Lung (tissue), 11 donors: ENCODE measurements at regions not wholly inside any gene's neighbourhood (a gene's known extent, or its start where the extent isn't known, plus 50 kb on each side); places are given as distances from the start of the nearest gene placed in this dataset.
A peak's percentile ranks its signal among the peaks of the same experiment; 100 is the strongest.
"Not testable (repeated sequence)": the region's sequence is repeated elsewhere in the genome, so short reads cannot be mapped to it uniquely, and the experiment has no call there.

Experiments
- ATAC-seq: fragments of 200-7000 bp; cut with Tn5 transposase; one replicate; pipeline ENCODE4 v1.9.1; 2020; ENCODE audit warnings: moderate number of reproducible peaks; ENCODE audit not compliant: insufficient read depth, low FRiP score
- DNase-seq, 3 donors: peaks; one replicate each; pipeline ENCODE4 v3.0.0-alpha.2; 2013 to 2017
- H3K27ac ChIP-seq, 2 donors: one replicate each; pipeline ENCODE4 v1.5.1; 2013; ENCODE audit warnings: mild to moderate bottlenecking in 2 of 2, moderate library complexity in 2 of 2, control low read depth in 1 of 2, inconsistent platforms in 1 of 2, low read depth in 1 of 2, low read length in 1 of 2
- H3K27me3 ChIP-seq, 3 donors: one replicate each; pipeline ENCODE4 v1.5.1; 2013; ENCODE audit warnings: low read length in 2 of 3; ENCODE audit not compliant: control insufficient read depth in 3 of 3, insufficient read depth in 3 of 3
- H3K36me3 ChIP-seq, 4 donors: one replicate each; pipeline ENCODE4 v1.5.1; 2013; ENCODE audit warnings: low read length in 4 of 4, mild to moderate bottlenecking in 1 of 4, moderate library complexity in 1 of 4; ENCODE audit not compliant: control insufficient read depth in 4 of 4, insufficient read depth in 4 of 4
- H3K4me1 ChIP-seq, 5 donors: one replicate each; pipeline ENCODE4 v1.5.1; 2013; ENCODE audit warnings: low read length in 5 of 5, mild to moderate bottlenecking in 2 of 5, moderate library complexity in 1 of 5; ENCODE audit not compliant: control insufficient read depth in 5 of 5, insufficient read depth in 5 of 5
- H3K4me3 ChIP-seq: one replicate; pipeline ENCODE4 v1.5.1; 2013; ENCODE audit warnings: mild to moderate bottlenecking, control low read depth, moderate library complexity
- H3K9ac ChIP-seq, 2 donors: one replicate each; pipeline ENCODE4 v1.5.1; 2013; ENCODE audit warnings: low read length in 2 of 2, control low read depth in 1 of 2; ENCODE audit not compliant: insufficient read depth in 1 of 2
- H3K9me3 ChIP-seq, 4 donors: one replicate each; pipeline ENCODE4 v1.5.1; 2013; ENCODE audit warnings: low read length in 3 of 4, mild to moderate bottlenecking in 1 of 4, moderate library complexity in 1 of 4; ENCODE audit not compliant: control insufficient read depth in 4 of 4, insufficient read depth in 3 of 4
- WGBS, 2 donors: extraction: QIAGEN DNeasy Blood & Tissue Kit; methylation state at CpG; one replicate each; pipeline ENCODE4 v1.1.7; 2013; 5-methylcytosine and 5-hydroxymethylcytosine counted together
- TF ChIP-seq, protein P1 (sequence below): IDR thresholded peaks from 2 replicates; pipeline ENCODE4 v1.5.1; 2012; ENCODE audit warnings: mild to moderate bottlenecking; ENCODE audit errors: control extremely low read depth, extremely low read depth
- donor health status: control.
- donor health status: control.
- donor health status: Bipolar disorder and iron deficiency.
- donor health status: healthy.
- donor health status: DM: yes; HTN: yes; CAD: no.

DNA sequence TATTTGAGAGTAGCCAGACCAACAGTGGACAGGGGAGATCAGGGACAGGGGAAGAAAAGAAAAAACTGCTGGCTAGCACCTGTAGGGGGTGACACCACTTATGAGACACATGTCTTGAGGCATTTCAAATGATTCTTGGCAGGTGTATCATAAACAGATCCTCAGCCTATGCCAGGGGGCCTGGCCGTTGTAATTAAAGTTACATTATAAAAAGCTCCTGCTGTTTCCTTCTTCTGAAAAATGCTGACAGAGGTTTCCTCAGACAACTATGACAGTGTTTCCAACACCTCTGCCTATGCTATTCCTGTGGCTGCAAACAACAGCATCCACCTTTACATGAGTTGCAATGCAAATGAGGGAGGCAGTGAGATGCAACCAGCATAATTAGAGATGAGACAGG lies 281.0 kb upstream of the PTER start:
- H3K4me1 ChIP-seq: no peaks in the 10 kb centered on the region
- no peaks in the 10 kb centered on the region for H3K27me3 ChIP-seq
- WGBS, 2 donors: 24 to 31% methylated on average over 1 of the region's 1 CpG
- ATAC-seq: no peak
- H3K9ac ChIP-seq: no peak overlapping the region
- TF ChIP-seq, protein P1, sequence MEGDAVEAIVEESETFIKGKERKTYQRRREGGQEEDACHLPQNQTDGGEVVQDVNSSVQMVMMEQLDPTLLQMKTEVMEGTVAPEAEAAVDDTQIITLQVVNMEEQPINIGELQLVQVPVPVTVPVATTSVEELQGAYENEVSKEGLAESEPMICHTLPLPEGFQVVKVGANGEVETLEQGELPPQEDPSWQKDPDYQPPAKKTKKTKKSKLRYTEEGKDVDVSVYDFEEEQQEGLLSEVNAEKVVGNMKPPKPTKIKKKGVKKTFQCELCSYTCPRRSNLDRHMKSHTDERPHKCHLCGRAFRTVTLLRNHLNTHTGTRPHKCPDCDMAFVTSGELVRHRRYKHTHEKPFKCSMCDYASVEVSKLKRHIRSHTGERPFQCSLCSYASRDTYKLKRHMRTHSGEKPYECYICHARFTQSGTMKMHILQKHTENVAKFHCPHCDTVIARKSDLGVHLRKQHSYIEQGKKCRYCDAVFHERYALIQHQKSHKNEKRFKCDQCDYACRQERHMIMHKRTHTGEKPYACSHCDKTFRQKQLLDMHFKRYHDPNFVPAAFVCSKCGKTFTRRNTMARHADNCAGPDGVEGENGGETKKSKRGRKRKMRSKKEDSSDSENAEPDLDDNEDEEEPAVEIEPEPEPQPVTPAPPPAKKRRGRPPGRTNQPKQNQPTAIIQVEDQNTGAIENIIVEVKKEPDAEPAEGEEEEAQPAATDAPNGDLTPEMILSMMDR: no peak
- H3K27ac ChIP-seq: no peak overlapping the region
- no peak overlapping the region for H3K4me3 ChIP-seq
- H3K36me3 ChIP-seq: no peaks in the 10 kb centered on the region
- no peaks in the 10 kb centered on the region for H3K9me3 ChIP-seq
- DNase-seq: no peak

DNA sequence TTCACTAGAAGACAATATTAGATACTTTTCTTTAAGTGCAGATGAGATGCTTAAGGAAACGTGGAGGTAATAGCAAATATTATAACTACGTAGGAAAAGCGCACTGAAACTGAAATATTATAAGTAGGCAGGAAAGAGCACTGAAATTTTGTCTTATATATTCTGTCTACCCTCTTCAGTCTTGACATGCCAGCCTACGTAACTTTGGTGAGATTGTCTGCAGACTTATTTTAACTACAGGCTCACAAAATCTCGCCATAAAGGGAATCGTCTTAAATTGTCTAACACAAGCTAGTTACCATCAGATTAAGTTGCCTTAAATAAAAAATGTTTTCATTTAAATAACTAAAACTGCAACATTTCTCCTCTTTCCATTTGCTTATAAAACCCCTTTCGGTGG lies 280.1 kb upstream of the PTER start:
- Histone ChIP-seq H3K9me3 (no peaks in the 10 kb centered on the region), H3K9ac (no peak overlapping the region), H3K4me3 (no peak overlapping the region), H3K27ac (no peak overlapping the region), H3K4me1 (no peaks in the 10 kb centered on the region), H3K27me3 (no peaks in the 10 kb centered on the region), H3K36me3 (no peaks in the 10 kb centered on the region)
- no peak for ATAC-seq
- 85 to 92% methylated on average over 7 of the region's 7 CpGs for WGBS, 2 donors
- TF ChIP-seq, protein P1: no peak
- DNase-seq: no peak

DNA sequence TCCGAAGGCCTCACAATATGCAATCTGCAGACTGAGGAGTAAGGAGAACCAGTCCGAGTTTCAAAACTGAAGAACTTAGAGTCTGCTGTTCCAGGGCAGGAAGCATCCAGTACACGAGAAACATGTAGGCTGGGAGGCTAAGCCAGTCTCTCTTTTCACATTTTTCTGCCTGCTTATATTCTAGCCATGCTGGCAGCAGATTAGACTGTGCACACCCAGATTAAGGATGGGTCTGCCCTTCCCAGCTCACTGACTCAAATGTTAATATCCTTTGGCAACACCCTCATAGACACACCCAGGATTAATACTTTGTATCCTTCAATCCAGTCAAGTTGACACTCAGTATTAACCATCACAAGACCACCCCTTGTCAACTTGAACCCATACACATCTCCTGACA lies 271.7 kb upstream of the PTER start:
- not testable (repeated sequence) for H3K27me3 ChIP-seq, H3K4me3 ChIP-seq, ATAC-seq, H3K27ac ChIP-seq, H3K9ac ChIP-seq, H3K4me1 ChIP-seq, H3K36me3 ChIP-seq, DNase-seq, H3K9me3 ChIP-seq
- 80 to 85% methylated on average over 3 of the region's 3 CpGs for WGBS, 2 donors

DNA sequence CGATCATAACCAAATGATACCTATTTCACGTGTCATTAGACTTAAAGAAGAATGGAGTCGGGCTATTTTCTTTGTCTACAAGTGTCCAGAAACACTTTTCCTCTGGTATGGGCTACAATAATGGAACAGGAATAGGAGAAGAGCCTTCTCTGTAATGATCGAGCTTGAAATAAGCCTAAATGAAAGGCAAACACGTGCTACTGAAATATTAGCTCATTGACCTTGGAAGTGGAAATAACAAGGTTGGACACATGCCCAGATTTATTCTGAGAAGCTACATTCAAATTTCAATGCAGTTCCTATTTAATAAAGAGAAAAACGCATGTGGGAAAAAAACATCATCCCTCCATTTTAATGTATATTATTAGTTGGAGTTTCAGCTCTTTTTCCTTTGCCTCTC lies 254.7 kb upstream of the PTER start:
- ATAC-seq (no peak), DNase-seq (peak in 2 of 3 donors; percentile 1 to 26)
- no peak overlapping the region for H3K4me3 ChIP-seq
- H3K9ac ChIP-seq: no peak overlapping the region
- peaks cover 0 to 9% (median 2%) of the 10 kb centered on the region in 4 donors for H3K9me3 ChIP-seq
- no peak overlapping the region for H3K27ac ChIP-seq
- TF ChIP-seq, protein P1: no peak
- WGBS, 2 donors: 71% methylated on average over 6 of the region's 6 CpGs
- no peaks in the 10 kb centered on the region for H3K36me3 ChIP-seq
- H3K27me3 ChIP-seq: no peaks in the 10 kb centered on the region
- peaks cover 0 to 1% (median 0%) of the 10 kb centered on the region in 5 donors for H3K4me1 ChIP-seq
